PC-9 (cell line): ENCODE measurements at regions not wholly inside any gene's neighbourhood (a gene's known extent, or its start where the extent isn't known, plus 50 kb on each side); places are given as distances from the start of the nearest gene placed in this dataset.

Experiments used
- BruUV-seq: library from RNA; stranded (reverse); fragments of 400-500 nt; replicated peaks from 2 replicates; lab custom pipeline; 2021; lab: Mats Ljungman, UMichigan
- CTCF ChIA-PET: fragments of 300-600 bp; sonication (Branson Sonifier 250); formaldehyde crosslinking; loops from one replicate; lab custom pipeline; 2022; ENCODE audit warnings: antibody characterized with exemption; lab: Charles Lee
- POLR2A ChIA-PET: fragments of 300-600 bp; sonication (Branson Sonifier 250); formaldehyde crosslinking; loops from one replicate; lab custom pipeline; 2022; ENCODE audit warnings: antibody characterized with exemption; ENCODE audit not compliant: unreplicated experiment; lab: Charles Lee
- DNase-seq, 2 experiments: peaks; one replicate each; pipeline versions ENCODE4 v3.0.0 to v3.0.0-alpha.2; 2015 to 2022; ENCODE audit warnings: mixed read lengths in 1 of 2
- H2AFZ ChIP-seq: fragments of 200-600 bp; sonication (generic); 2 replicates; pipeline ENCODE4 v1.8.1; 2017; ENCODE audit warnings: antibody characterized with exemption
- H3F3A ChIP-seq: fragments of 200-600 bp; sonication (generic); 2 replicates; pipeline ENCODE4 v1.8.1; 2017; ENCODE audit warnings: antibody characterized with exemption, mild to moderate bottlenecking, low read depth; ENCODE audit not compliant: insufficient read depth
- H3K27ac ChIP-seq: fragments of 200-600 bp; sonication (generic); 2 replicates; pipeline ENCODE4 v1.6.1; 2016; ENCODE audit warnings: mixed run types
- H3K27me3 ChIP-seq: fragments of 200-600 bp; sonication (generic); 2 replicates; pipeline ENCODE4 v1.6.1; 2016; ENCODE audit warnings: low read depth, mixed run types; ENCODE audit not compliant: insufficient read depth
- H3K36me3 ChIP-seq: fragments of 200-600 bp; sonication (generic); 2 replicates; pipeline ENCODE4 v1.6.1; 2016; ENCODE audit warnings: low read depth, mixed run types
- H3K4me1 ChIP-seq: fragments of 200-600 bp; sonication (generic); replicated peaks from 2 replicates; pipeline ENCODE4 v1.6.1; 2016; ENCODE audit warnings: mixed run types; ENCODE audit not compliant: insufficient read depth
- H3K4me2 ChIP-seq: fragments of 200-600 bp; sonication (generic); 2 replicates; pipeline ENCODE4 v1.6.1; 2017; ENCODE audit warnings: mixed run types
- H3K4me3 ChIP-seq: fragments of 200-600 bp; sonication (generic); 2 replicates; pipeline ENCODE4 v1.6.1; 2016; ENCODE audit warnings: mixed run types
- H3K79me2 ChIP-seq: fragments of 200-600 bp; sonication (generic); 2 replicates; pipeline ENCODE4 v1.6.1; 2017; ENCODE audit warnings: low read depth, mixed run types
- H3K9me2 ChIP-seq: fragments of 200-600 bp; sonication (generic); 2 replicates; pipeline ENCODE4 v1.8.1; 2017; ENCODE audit warnings: mild to moderate bottlenecking; ENCODE audit not compliant: insufficient read depth
- H3K9me3 ChIP-seq: fragments of 200-600 bp; sonication (generic); 2 replicates; pipeline ENCODE4 v1.8.1; 2016; ENCODE audit warnings: low read depth; ENCODE audit not compliant: insufficient read depth
- H4K20me1 ChIP-seq: fragments of 200-600 bp; sonication (generic); 2 replicates; pipeline ENCODE4 v1.8.1; 2017; ENCODE audit not compliant: insufficient read depth
- EZH2 ChIP-seq: fragments of 200-600 bp; sonication (generic); IDR thresholded peaks from 2 replicates; pipeline ENCODE4 v1.8.0; 2017; ENCODE audit warnings: antibody characterized with exemption, low read depth
- intact Hi-C: fragments of 100-400 bp; cut with micrococcal nuclease; formaldehyde crosslinking; loops from one replicate; pipeline ENCODE4 v1.10.0; 2022; ENCODE audit not compliant: unreplicated experiment
- TF ChIP-seq, protein P1 (sequence below): fragments of 200-600 bp; sonication (generic); conservative IDR thresholded peaks from 2 replicates; pipeline ENCODE4 v1.6.1; 2017; ENCODE audit warnings: mixed run types, antibody characterized with exemption, mild to moderate bottlenecking, moderate library complexity

DNA sequence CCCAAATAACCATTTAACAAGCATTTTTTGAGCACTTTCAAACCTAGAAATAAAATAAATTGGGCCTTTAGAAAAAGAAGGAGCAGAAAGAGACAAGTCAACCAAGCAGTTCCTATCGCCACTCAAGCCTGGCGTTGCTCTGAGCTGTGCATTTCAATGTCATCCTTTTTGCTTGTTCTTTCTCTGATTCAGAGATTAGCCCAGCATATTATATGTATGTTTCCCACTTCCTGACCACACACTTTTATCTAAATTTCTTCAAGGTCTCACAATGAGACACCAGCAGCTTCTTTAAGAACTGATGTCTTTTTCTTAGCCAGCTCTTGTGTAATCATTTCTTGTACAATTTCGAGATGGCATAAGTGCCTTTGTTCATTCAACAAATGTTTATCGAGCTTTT is 344.5 kb upstream of the ID2 start:
- Histone ChIP-seq H3F3A (no peaks in the 10 kb centered on the region), H3K27me3 (peaks cover 43% of the 10 kb centered on the region), H3K79me2 (no peaks in the 10 kb centered on the region), H3K9me3 (no peaks in the 10 kb centered on the region), H3K27ac (no peak overlapping the region), H3K36me3 (no peaks in the 10 kb centered on the region), H3K9me2 (no peaks in the 10 kb centered on the region), H3K4me1 (no peaks in the 10 kb centered on the region), H3K4me3 (no peak overlapping the region), H3K4me2 (no peak overlapping the region), H2AFZ (no peak overlapping the region), H4K20me1 (no peaks in the 10 kb centered on the region)
- no TSS peak for BruUV-seq
- ChIA-PET CTCF (no interaction called here), POLR2A (no interaction called here)
- intact Hi-C loops: no loop called here
- no peak for TF ChIP-seq EZH2
- TF ChIP-seq, protein P1, sequence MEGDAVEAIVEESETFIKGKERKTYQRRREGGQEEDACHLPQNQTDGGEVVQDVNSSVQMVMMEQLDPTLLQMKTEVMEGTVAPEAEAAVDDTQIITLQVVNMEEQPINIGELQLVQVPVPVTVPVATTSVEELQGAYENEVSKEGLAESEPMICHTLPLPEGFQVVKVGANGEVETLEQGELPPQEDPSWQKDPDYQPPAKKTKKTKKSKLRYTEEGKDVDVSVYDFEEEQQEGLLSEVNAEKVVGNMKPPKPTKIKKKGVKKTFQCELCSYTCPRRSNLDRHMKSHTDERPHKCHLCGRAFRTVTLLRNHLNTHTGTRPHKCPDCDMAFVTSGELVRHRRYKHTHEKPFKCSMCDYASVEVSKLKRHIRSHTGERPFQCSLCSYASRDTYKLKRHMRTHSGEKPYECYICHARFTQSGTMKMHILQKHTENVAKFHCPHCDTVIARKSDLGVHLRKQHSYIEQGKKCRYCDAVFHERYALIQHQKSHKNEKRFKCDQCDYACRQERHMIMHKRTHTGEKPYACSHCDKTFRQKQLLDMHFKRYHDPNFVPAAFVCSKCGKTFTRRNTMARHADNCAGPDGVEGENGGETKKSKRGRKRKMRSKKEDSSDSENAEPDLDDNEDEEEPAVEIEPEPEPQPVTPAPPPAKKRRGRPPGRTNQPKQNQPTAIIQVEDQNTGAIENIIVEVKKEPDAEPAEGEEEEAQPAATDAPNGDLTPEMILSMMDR: no peak
- DNase-seq: no peak

DNA sequence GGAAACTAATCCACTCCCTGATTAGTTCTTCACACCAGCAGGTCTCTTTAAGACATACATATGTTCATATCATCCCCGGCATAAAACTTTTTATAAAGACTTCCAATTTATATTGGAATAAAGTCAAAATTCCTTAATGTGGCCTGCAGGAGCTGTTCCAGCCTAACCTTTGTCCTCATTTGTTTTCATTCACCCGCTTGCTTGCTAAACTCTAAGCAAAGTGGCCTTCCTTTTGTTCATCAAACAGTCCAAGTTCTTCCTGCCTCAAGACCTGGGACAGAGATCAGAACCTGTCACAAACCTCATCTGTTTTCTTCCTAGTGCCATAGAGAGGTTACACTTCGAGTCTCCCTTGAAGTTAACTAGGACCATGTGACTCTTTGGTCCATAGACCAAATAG is 339.4 kb upstream of the ID2 start:
- Histone ChIP-seq H4K20me1 (no peaks in the 10 kb centered on the region), H3K27me3 (peaks cover 29% of the 10 kb centered on the region), H3K36me3 (no peaks in the 10 kb centered on the region), H3K27ac (no peak overlapping the region), H3K4me1 (no peaks in the 10 kb centered on the region), H3K79me2 (no peaks in the 10 kb centered on the region), H2AFZ (no peak overlapping the region), H3F3A (no peaks in the 10 kb centered on the region), H3K4me3 (no peak overlapping the region), H3K4me2 (no peak overlapping the region), H3K9me3 (no peaks in the 10 kb centered on the region), H3K9me2 (no peaks in the 10 kb centered on the region)
- TF ChIP-seq EZH2: no peak
- TF ChIP-seq, protein P1: no peak
- POLR2A ChIA-PET: no interaction called here
- no TSS peak for BruUV-seq
- DNase-seq: no peak
- intact Hi-C loops: no loop called here
- CTCF ChIA-PET: no interaction called here

DNA sequence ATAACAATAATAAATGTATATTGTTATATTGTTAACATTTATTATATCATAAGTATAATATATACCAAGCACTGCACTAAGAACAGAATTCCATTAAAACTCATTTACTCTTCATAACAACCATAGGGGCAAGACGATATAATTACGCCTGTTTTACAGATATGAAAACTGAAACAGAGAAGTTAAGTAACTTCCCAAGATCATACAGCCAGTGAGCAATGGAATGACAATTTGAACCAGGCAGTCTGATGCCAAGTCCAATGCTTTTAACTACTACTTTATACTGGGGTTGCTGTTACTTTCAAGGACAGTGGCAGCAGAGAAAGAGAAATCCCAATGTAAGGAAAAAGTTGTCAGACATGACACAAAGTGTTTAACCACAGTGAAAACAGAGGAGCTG is 338.8 kb upstream of the ID2 start:
- Histone ChIP-seq H3F3A (no peaks in the 10 kb centered on the region), H3K36me3 (no peaks in the 10 kb centered on the region), H3K27ac (no peak overlapping the region), H3K27me3 (peaks cover 24% of the 10 kb centered on the region), H3K4me3 (no peak overlapping the region), H2AFZ (no peak overlapping the region), H3K9me3 (no peaks in the 10 kb centered on the region), H4K20me1 (no peaks in the 10 kb centered on the region), H3K9me2 (no peaks in the 10 kb centered on the region), H3K79me2 (no peaks in the 10 kb centered on the region), H3K4me2 (no peak overlapping the region), H3K4me1 (no peaks in the 10 kb centered on the region)
- intact Hi-C loops: no loop called here
- ChIA-PET POLR2A (no interaction called here), CTCF (no interaction called here)
- no TSS peak for BruUV-seq
- no peak for DNase-seq
- no peak for TF ChIP-seq EZH2
- TF ChIP-seq, protein P1: no peak
